ENCODE measurements at regions not wholly inside any gene's neighbourhood (a gene's known extent, or its start where the extent isn't known, plus 50 kb on each side); places are given as distances from the start of the nearest gene placed in this dataset.
A peak's percentile ranks its signal among the peaks of the same experiment; 100 is the strongest.

DNA sequence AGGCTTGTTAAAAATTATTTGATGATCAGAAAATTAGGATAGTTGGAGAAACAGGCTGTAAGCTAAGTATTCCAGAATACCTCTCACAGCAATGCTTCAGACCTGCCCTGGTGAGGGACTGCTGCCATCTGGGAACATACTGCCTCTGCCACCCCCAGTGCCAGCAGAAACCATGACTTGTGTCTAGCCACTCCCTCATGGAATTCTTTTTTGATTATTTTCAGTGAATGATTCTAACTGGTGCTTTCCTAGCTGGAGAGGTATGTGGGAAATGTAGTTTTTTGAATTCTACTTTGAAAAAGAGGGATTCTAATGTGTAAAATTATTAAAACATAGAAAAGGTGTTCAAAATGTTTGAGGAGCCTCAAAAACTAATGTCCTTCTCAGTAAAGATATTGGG lies 126.3 kb downstream of the HMHB1 start:
- Histone ChIP-seq H3K4me3 (ENCODE audit: low read depth, low read length) (no peak overlapping the region), H3K27me3 (ENCODE audit: control insufficient read depth, insufficient read depth, low read length) (no peaks in the 10 kb centered on the region), H3K36me3 (ENCODE audit: control insufficient read depth, insufficient read depth, low read length) (no peaks in the 10 kb centered on the region)
- TF ChIP-seq, protein P1, sequence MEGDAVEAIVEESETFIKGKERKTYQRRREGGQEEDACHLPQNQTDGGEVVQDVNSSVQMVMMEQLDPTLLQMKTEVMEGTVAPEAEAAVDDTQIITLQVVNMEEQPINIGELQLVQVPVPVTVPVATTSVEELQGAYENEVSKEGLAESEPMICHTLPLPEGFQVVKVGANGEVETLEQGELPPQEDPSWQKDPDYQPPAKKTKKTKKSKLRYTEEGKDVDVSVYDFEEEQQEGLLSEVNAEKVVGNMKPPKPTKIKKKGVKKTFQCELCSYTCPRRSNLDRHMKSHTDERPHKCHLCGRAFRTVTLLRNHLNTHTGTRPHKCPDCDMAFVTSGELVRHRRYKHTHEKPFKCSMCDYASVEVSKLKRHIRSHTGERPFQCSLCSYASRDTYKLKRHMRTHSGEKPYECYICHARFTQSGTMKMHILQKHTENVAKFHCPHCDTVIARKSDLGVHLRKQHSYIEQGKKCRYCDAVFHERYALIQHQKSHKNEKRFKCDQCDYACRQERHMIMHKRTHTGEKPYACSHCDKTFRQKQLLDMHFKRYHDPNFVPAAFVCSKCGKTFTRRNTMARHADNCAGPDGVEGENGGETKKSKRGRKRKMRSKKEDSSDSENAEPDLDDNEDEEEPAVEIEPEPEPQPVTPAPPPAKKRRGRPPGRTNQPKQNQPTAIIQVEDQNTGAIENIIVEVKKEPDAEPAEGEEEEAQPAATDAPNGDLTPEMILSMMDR (IDR thresholded peaks at IDR 0.05; ENCODE audit: insufficient read depth, low read length, severe bottlenecking) = no peak
- DNase-seq (ENCODE audit: low read depth) (peak; percentile 30), FAIRE-seq (no peak)

DNA sequence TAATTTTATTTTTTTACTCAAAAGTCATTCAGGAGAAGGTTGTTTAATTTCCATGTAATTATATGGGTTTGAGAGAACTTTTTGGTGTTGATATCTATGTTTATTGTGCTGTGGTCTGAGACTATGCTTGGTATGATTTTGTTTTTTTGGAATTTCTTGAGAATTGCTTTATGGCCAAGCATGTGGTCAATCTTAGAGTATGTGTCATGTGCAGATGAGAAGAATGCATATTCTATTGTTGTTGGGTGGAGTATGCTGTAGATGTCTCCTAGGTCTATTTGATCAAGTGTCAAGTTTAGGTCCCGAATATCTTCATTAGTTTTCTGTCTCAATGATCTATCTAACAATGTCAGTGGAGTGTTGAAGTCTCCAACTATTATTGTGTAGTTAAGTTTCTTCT lies 134.9 kb downstream of the HMHB1 start:
- Histone ChIP-seq H3K4me3 (ENCODE audit: low read depth, low read length) (no peak overlapping the region), H3K27me3 (ENCODE audit: control insufficient read depth, insufficient read depth, low read length) (no peaks in the 10 kb centered on the region), H3K36me3 (ENCODE audit: control insufficient read depth, insufficient read depth, low read length) (no peaks in the 10 kb centered on the region)
- TF ChIP-seq, protein P1 (IDR thresholded peaks at IDR 0.05; ENCODE audit: insufficient read depth, low read length, severe bottlenecking) = no peak
- DNase-seq (ENCODE audit: low read depth) = no peak
- no peak for FAIRE-seq

DNA sequence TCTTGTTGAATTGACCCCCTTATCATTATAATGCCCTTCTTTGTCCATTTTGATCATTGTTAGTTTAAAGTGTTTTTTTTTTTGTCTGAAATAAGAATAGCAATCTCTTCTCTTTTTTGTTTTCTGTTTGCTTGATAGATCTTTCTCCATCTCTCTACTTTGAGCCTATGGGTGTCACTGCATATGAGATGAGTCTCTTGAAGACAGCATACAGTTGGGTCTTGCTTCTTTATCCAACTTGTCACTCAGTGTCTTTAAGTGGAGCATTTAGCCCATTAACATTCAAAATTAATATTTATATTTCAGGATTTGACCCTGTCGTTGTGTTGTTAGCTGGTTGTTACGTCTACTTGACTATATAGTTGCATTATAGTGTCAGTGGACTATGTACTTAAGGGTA lies 135.4 kb downstream of the HMHB1 start:
- no peak for DNase-seq (ENCODE audit: low read depth)
- TF ChIP-seq, protein P1 (IDR thresholded peaks at IDR 0.05; ENCODE audit: insufficient read depth, low read length, severe bottlenecking) = no peak
- no peak overlapping the region for H3K4me3 ChIP-seq (ENCODE audit: low read depth, low read length)
- H3K27me3 ChIP-seq (ENCODE audit: control insufficient read depth, insufficient read depth, low read length) = no peaks in the 10 kb centered on the region
- no peaks in the 10 kb centered on the region for H3K36me3 ChIP-seq (ENCODE audit: control insufficient read depth, insufficient read depth, low read length)
- FAIRE-seq = no peak

DNA sequence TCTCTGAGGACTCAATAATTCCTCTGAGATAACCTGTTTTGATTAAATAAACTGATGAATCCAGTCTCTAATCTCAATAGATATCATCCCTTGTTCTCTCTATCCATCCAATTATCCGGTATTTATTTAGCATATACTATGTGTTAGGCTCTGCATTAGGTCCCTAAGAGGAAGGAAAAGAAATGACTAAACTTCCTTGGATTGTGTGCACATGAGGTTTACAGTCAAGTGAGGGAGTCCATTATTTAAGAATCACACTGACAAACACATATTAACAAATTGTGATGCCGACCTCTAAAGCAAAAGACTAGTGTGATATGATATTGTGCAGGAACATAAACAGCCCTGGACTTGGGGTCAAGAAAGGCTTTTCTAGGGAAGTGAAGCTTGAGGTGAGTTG lies 140.8 kb downstream of the HMHB1 start:
- Histone ChIP-seq H3K27me3 (ENCODE audit: control insufficient read depth, insufficient read depth, low read length) (no peaks in the 10 kb centered on the region), H3K36me3 (ENCODE audit: control insufficient read depth, insufficient read depth, low read length) (no peaks in the 10 kb centered on the region), H3K4me3 (ENCODE audit: low read depth, low read length) (no peak overlapping the region)
- DNase-seq (ENCODE audit: low read depth) (no peak), FAIRE-seq (no peak)
- TF ChIP-seq, protein P1 (IDR thresholded peaks at IDR 0.05; ENCODE audit: insufficient read depth, low read length, severe bottlenecking) = no peak

DNA sequence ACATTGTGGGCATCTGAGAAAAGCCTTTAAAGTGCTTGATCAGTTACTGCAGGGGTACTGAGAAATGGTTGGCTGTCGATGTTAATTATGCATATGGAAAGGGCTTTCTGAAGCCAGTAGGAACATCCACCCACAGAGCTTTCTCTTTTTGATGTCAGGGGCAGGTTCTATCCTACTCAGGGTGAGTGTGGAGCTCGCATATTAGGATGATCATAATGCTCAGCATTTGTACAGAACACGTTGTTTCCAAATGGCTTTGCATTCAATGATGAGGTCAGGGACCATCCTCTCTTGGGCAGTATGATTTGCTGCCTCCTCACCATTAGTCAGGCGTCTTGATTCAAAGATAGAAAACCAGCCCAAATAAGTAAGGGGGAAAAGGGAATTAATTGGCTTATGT lies 141.9 kb downstream of the HMHB1 start:
- DNase-seq (ENCODE audit: low read depth) (no peak), FAIRE-seq (peak; percentile 28)
- no peaks in the 10 kb centered on the region for H3K27me3 ChIP-seq (ENCODE audit: control insufficient read depth, insufficient read depth, low read length)
- H3K4me3 ChIP-seq (ENCODE audit: low read depth, low read length) = no peak overlapping the region
- no peaks in the 10 kb centered on the region for H3K36me3 ChIP-seq (ENCODE audit: control insufficient read depth, insufficient read depth, low read length)
- TF ChIP-seq, protein P1 (IDR thresholded peaks at IDR 0.05; ENCODE audit: insufficient read depth, low read length, severe bottlenecking) = no peak

DNA sequence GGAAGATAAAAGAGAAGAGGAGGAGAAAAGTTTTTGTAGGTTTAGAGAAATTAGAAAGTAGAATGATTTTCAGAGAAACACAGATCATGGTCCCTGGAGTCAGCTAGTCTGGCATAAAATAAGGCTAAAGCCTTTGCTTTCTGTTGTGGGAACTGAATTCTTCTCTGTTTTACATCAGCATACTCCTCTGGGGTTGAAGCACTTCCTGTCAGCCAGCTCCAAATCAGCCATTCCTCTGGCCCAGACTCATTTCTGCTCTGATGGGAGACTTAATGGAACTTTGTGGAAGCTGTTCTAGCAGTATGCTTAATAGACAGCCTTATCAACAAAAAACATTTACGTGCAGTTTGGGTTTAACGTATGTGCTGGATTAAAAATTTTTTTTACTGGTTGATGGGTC lies 143.2 kb downstream of the HMHB1 start:
- TF ChIP-seq, protein P1 (IDR thresholded peaks at IDR 0.05; ENCODE audit: insufficient read depth, low read length, severe bottlenecking) = no peak
- no peak for FAIRE-seq

More for the DNA sequence above, 143.2 kb downstream of the HMHB1 start:
- Histone ChIP-seq H3K27me3 (ENCODE audit: control insufficient read depth, insufficient read depth, low read length) (no peaks in the 10 kb centered on the region), H3K4me3 (ENCODE audit: low read depth, low read length) (no peak overlapping the region), H3K36me3 (ENCODE audit: control insufficient read depth, insufficient read depth, low read length) (no peaks in the 10 kb centered on the region)
- no peak for DNase-seq (ENCODE audit: low read depth)
